ENCODE measurements at regions not wholly inside any gene's neighbourhood (a gene's known extent, or its start where the extent isn't known, plus 50 kb on each side); places are given as distances from the start of the nearest gene placed in this dataset.

DNA sequence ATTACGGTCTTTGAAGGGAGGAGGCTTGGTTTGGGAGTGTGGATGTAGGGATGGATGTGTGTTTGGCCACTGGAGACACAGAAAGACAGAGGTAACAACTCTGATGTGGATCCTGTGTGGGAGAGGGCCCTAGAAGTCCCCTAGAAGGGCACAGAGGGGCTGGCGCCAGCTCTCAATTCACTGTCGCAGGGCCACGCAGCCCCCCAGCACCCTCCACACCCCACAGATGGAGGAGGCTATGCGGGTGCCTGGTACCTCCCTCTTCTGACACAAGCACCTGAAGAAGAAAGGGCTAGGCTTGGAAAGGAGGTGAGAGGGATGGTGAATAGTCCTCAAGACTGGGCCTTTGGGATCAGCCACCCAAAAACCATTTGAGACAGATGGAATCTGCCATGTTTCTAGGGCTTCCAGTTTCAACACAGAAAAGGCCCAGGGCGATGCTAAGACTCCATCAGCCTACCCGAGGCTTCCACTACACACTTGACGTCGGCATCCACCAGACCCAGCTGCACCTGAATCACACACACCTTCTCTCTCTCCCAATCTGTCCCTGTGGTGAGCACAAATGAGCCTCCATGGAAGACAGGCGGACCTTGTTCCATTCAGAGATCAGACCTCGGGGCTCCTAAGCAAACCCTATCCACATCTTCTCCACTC is 413.5 kb upstream of the HS6ST1 start:
- H3K4me3 ChIP-seq (ENCODE audit: low read depth, low read length) = no peak overlapping the region

DNA sequence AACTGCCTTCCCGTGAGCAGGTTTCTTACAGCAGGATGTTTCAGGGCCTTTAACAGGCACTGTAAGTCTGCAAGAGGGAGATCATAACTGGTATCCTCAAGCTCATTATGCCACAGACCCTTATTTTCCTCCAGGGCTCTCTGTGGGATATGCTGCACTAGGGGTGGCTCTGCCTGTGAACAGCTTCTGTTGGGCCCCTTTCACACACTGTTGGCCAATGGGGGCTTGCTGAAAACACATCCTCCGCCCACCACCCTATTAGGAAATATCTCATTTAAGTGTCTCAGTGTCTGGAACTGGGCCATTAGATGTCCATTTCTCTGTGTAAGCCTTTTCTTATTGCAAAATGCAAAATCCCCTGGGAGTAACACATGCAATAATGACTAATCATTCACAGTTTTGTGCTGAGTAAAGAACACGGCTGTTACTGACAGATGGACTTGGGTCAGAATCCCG is 414.3 kb upstream of the HS6ST1 start:
- no peak overlapping the region for H3K4me3 ChIP-seq (ENCODE audit: low read depth, low read length)

- no peak overlapping the region for H3K4me3 ChIP-seq (ENCODE audit: low read depth, low read length)
Measured at GRCh38 chr2:128733450-128733849, 414.8 kb upstream of the HS6ST1 start.

- H3K4me3 ChIP-seq (ENCODE audit: low read depth, low read length) = no peak overlapping the region
Measured at GRCh38 chr2:128734521-128735295, 416.0 kb upstream of the HS6ST1 start.

- H3K4me3 ChIP-seq (ENCODE audit: low read depth, low read length) = no peak overlapping the region
Measured at GRCh38 chr2:128735296-128735960, 416.8 kb upstream of the HS6ST1 start.

- no peak overlapping the region for H3K4me3 ChIP-seq (ENCODE audit: low read depth, low read length)
Measured at GRCh38 chr2:128736046-128736688, 417.5 kb upstream of the HS6ST1 start.

GRCh38 chr2:128736689-128737545 is 418.2 kb upstream of the HS6ST1 start:
- no peak overlapping the region for H3K4me3 ChIP-seq (ENCODE audit: low read depth, low read length)

GRCh38 chr2:128737546-128737826 is 418.8 kb upstream of the HS6ST1 start:
- H3K4me3 ChIP-seq (ENCODE audit: low read depth, low read length) = no peak overlapping the region

DNA sequence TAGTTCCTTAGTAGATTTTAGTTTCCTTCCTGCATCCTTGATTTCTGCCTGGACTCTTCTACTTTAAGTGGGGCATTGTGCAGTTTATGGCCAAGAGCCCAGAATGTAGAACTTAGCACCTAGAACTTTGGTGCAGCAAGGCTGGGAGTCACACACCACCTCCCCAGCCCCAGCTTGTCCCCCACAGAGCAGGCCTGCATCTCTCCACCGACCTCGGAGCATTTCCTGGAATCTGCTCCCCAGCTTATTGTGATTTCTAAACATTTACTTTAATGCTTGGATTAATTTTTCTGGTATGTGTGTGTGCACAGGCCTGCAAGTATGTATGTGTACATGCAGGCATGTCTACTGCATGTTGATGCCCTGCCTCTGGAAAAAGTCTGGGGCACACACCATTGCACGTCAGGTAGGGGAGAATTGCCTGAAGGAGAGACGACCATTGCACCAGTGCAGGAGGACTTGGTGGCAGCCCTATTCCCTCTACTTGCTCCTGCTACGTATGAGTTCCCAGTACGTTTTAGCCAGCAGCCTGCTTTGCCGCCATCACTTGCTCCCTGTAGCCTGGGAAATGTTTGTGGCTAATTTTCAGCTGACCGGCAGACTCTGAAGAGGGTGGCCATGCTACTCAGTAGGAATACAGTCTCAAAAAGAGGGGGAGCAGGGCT is 419.9 kb upstream of the HS6ST1 start:
- no peak overlapping the region for H3K4me3 ChIP-seq (ENCODE audit: low read depth, low read length)

GRCh38 chr2:128742467-128742866 is 423.8 kb upstream of the HS6ST1 start:
- H3K4me3 ChIP-seq (ENCODE audit: low read depth, low read length) = no peak overlapping the region

GRCh38 chr2:128745946-128746345 is 427.3 kb upstream of the HS6ST1 start:
- no peak overlapping the region for H3K4me3 ChIP-seq (ENCODE audit: low read depth, low read length)

GRCh38 chr2:128746356-128746755 is 427.7 kb upstream of the HS6ST1 start:
- H3K4me3 ChIP-seq (ENCODE audit: low read depth, low read length) = no peak overlapping the region

GRCh38 chr2:128748336-128748735 is 429.7 kb upstream of the HS6ST1 start:
- no peak overlapping the region for H3K4me3 ChIP-seq (ENCODE audit: low read depth, low read length)

DNA sequence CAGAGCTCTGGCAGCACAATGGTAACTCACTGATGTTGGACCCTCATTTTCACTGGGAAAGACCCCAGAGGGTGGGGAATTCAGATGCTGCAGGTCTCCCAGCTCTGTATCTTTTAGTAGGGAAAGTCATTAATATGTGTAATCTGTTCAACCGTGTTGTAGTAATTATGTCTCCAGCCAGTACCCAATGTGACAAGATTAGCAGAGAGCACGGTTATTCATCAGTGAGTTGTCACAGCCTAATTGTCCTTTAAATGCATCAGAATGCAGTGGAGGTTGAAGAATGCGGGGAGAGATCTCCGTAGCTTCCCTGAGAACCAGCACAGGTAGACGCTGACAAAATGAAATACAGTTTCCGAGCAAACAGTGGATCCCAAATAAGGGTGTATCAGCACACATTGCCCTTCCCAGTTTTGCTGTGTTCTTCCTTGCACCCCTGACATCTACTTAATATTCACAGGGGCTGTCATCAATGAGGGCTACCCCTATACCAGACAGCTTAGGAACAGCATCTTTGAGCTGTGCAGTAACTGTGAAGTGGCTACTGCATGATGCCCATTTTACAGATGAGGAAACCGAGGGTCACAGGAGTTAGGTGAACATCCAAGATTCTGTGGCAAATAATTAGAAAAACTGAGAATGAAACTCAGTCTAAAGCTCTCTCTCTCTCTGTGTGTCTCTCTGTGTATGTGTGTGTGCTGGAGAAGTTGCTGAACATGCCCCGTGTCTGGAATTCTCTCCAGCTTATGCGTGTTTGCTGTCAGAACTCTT is 430.4 kb upstream of the HS6ST1 start:
- no peak overlapping the region for H3K4me3 ChIP-seq (ENCODE audit: low read depth, low read length)

GRCh38 chr2:128750328-128751165 is 431.9 kb upstream of the HS6ST1 start:
- no peak overlapping the region for H3K4me3 ChIP-seq (ENCODE audit: low read depth, low read length)

DNA sequence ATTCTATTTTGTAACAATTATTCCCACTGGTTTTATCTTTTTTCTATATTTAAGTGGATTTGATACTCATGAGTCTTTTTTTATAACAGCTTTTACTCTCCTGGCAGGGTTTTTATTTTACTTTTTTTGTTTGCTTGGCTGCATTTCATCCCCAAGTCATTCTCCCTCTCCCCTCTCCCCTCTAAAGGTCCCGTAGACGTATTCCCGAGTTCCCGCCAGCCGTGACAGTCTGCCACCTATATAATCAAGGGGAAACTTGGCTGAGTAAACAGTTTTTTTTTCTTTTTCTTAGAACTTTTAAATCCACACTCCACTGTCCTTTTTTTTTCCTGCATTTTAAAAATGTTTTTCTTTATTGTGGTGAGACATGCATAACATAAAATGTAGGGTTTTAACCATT is 433.1 kb upstream of the HS6ST1 start:
- H3K4me3 ChIP-seq (ENCODE audit: low read depth, low read length) = no peak overlapping the region

- H3K4me3 ChIP-seq (ENCODE audit: low read depth, low read length) = no peak overlapping the region
Measured at GRCh38 chr2:128752691-128753263, 434.1 kb upstream of the HS6ST1 start.

DNA sequence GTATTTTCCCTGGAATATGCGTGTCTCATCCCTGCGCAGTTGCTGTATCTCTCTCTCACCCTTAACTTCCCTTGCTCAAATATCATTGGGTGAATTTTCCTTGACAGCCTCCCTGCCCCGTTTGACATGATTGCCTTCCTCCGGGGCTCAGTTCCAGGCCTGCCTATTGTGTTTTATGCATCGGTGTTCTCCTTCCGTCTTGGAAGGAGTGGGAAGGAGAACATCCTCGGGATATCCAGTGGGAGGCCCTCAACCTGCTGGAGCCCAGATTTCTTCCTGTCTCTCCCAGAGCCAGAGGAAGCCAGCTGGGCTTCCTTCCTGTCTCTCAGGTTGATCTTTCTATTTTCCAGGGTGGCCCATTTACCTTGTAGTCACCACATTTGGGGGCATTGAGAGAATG is 434.7 kb upstream of the HS6ST1 start:
- no peak overlapping the region for H3K4me3 ChIP-seq (ENCODE audit: low read depth, low read length)

Data from iPS-11a (cell line).